Tibial artery (tissue), 4 donors: ENCODE measurements at regions not wholly inside any gene's neighbourhood (a gene's known extent, or its start where the extent isn't known, plus 50 kb on each side); places are given as distances from the start of the nearest gene placed in this dataset.
A peak's percentile ranks its signal among the peaks of the same experiment; 100 is the strongest.

Experiments used
- DNase-seq, 2 donors: peaks; one replicate each; pipeline ENCODE4 v3.0.0-alpha.2; 2019
- H3K27ac ChIP-seq, 2 donors: fragments of 200-600 bp; sonication (generic) in 1 of 2; 1 replicate in 1 of 2; 2 replicates in 1 of 2; pipeline ENCODE4 v1.5.1; 2018 to 2019; ENCODE audit warnings: mild to moderate bottlenecking in 1 of 2
- H3K27me3 ChIP-seq, 2 donors: fragments of 200-600 bp; sonication (generic) in 1 of 2; one replicate each; pipeline versions ENCODE4 v1.5.1 to v1.6.0; 2016 to 2019
- H3K36me3 ChIP-seq, 3 donors: fragments of 200-600 bp; sonication (generic) in 2 of 3; one replicate each; pipeline ENCODE4 v1.5.1; 2016 to 2019; ENCODE audit warnings: mild to moderate bottlenecking in 2 of 3
- H3K4me1 ChIP-seq, 4 donors: fragments of 200-600 bp; sonication (generic) in 2 of 4; 1 replicate in 3 of 4; 2 replicates in 1 of 4; pipeline ENCODE4 v1.5.1; 2016 to 2019
- H3K4me3 ChIP-seq, 2 donors: fragments of 200-600 bp; sonication (generic) in 1 of 2; 1 replicate in 1 of 2; 2 replicates in 1 of 2; pipeline ENCODE4 v1.5.1; 2018 to 2019; ENCODE audit warnings: mild to moderate bottlenecking in 2 of 2
- H3K9me3 ChIP-seq, 3 donors: fragments of 200-600 bp; sonication (generic) in 1 of 3; one replicate each; pipeline ENCODE4 v1.5.1; 2016 to 2019
- CTCF ChIP-seq, 2 experiments: fragments of 200-600 bp in 1 of 2; fragments of 450-650 bp in 1 of 2; IDR thresholded peaks; one replicate each; pipeline ENCODE4 v1.5.1; 2017 to 2019; ENCODE audit warnings: antibody characterized with exemption in 2 of 2, mild to moderate bottlenecking in 1 of 2, moderate library complexity in 1 of 2
- intact Hi-C: fragments of 100-400 bp; cut with DNase I; formaldehyde crosslinking; loops from one replicate; pipeline ENCODE4 v1.15.0; 2023; ENCODE audit warnings: low total_unique reads

- intact Hi-C loops = loop anchor here (5.0 kb wide), 1 partner anchor 307 kb away; no protein-coding TSS in a partner anchor
- H3K27me3 ChIP-seq = no peaks in the 10 kb centered on the region
- no peaks in the 10 kb centered on the region for H3K9me3 ChIP-seq
- H3K4me3 ChIP-seq = peak overlapping the region in 1 of 2 donors; percentile 22
- no peak overlapping the region for H3K27ac ChIP-seq
- TF ChIP-seq CTCF (IDR thresholded peaks at IDR 0.05) = peak; percentile 61
- H3K4me1 ChIP-seq = peaks cover 0 to 5% (median 0%) of the 10 kb centered on the region in 4 donors
- DNase-seq = peak; percentile 65 to 68
- no peaks in the 10 kb centered on the region for H3K36me3 ChIP-seq
These were observed 128.5 kb upstream of the ARX start for GRCh38 chrX:25144043-25144940.

DNA sequence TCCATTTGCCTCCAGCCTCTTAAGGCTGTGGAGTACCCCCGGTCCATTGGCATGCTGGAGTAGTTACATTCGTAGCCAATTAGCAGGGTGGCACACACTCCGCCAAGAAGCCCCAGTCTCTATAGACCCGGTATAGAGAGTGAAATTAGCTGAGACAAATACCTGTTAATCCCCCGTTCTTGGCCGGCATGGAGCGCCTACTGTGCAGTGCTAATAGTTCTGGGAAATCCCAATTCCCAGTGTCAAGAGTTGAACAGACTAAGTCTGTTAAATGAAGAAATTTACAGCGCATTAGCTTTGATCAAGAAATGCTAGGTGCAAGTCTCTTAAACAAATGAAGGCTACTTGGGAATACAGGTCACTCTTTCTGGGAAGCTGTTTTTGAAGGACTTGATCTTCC, 127.8 kb upstream of the ARX start:
- Histone ChIP-seq H3K27ac (no peak overlapping the region), H3K9me3 (no peaks in the 10 kb centered on the region), H3K36me3 (no peaks in the 10 kb centered on the region), H3K27me3 (no peaks in the 10 kb centered on the region), H3K4me3 (no peak overlapping the region), H3K4me1 (peaks cover 0 to 5% (median 0%) of the 10 kb centered on the region in 4 donors)
- DNase-seq = no peak
- TF ChIP-seq CTCF (IDR thresholded peaks at IDR 0.05) = no peak
- intact Hi-C loops = loop anchor here (5.0 kb wide), 1 partner anchor 306 kb away; no protein-coding TSS in a partner anchor

GRCh38 chrX:25141684-25142083, 125.9 kb upstream of the ARX start:
- Histone ChIP-seq H3K4me3 (no peak overlapping the region), H3K4me1 (peaks cover 0 to 5% (median 0%) of the 10 kb centered on the region in 4 donors), H3K9me3 (no peaks in the 10 kb centered on the region), H3K36me3 (no peaks in the 10 kb centered on the region), H3K27me3 (no peaks in the 10 kb centered on the region), H3K27ac (no peak overlapping the region)
- intact Hi-C loops = loop anchor here (5.0 kb wide), 1 partner anchor 304 kb away; no protein-coding TSS in a partner anchor
- no peak for TF ChIP-seq CTCF (IDR thresholded peaks at IDR 0.05)
- no peak for DNase-seq

- Histone ChIP-seq H3K9me3 (no peaks in the 10 kb centered on the region), H3K27me3 (no peaks in the 10 kb centered on the region), H3K27ac (no peak overlapping the region), H3K4me3 (no peak overlapping the region), H3K36me3 (no peaks in the 10 kb centered on the region), H3K4me1 (no peaks in the 10 kb centered on the region)
- DNase-seq = no peak
- TF ChIP-seq CTCF (IDR thresholded peaks at IDR 0.05) = no peak
- intact Hi-C loops = no loop called here
These were observed 115.3 kb upstream of the ARX start for GRCh38 chrX:25131055-25131454.

DNA sequence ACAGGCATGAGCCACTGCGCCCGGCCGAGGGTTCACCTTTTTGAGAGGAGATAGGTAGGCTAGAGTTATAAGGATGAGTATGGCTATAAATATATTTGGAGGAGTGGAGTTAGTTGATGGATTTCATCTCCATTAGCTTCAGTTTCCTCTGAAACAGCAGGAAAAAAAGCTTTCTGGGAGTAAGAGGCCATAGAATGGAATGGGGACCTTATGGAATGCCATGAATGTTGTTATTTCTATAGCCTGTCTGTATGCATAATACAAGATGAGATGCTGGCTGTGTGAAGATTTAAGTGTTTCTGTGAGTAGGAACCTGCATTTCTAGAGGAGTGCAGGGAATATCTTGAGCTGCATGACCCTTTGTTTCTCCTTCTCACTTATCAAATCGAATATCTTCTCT, 114.9 kb upstream of the ARX start:
- no peak for DNase-seq

More for the DNA sequence above, 114.9 kb upstream of the ARX start:
- no peak overlapping the region for H3K27ac ChIP-seq
- TF ChIP-seq CTCF (IDR thresholded peaks at IDR 0.05) = no peak
- no peak overlapping the region for H3K4me3 ChIP-seq
- H3K27me3 ChIP-seq = no peaks in the 10 kb centered on the region
- H3K9me3 ChIP-seq = no peaks in the 10 kb centered on the region
- no peaks in the 10 kb centered on the region for H3K4me1 ChIP-seq
- no peaks in the 10 kb centered on the region for H3K36me3 ChIP-seq
- intact Hi-C loops = no loop called here
